ENCODE measurements at regions not wholly inside any gene's neighbourhood (a gene's known extent, or its start where the extent isn't known, plus 50 kb on each side); places are given as distances from the start of the nearest gene placed in this dataset.

DNA sequence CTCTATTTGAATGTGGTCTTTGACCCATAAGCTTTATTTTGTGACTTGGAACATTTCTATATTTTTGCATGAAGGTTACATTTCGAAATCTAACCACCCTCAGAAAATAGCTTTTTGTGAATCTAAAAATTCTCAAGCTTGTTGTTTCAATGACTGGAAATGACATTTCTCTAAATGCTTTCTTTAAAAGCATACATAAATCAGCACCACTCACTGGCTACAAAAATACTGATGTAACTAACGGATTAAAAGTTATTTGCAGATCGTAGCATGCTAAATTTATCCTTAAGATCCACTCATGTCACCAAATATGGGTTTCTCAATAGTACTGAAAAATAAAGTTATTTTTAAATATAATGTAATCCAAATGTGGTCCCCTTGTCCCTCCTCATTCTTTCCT is 55.2 kb upstream of the ACAN start:
- Histone ChIP-seq H3K4me3 (no peak overlapping the region), H3K27me3 (peaks cover 0 to under 1% (median 0%) of the 10 kb centered on the region in 3 donors), H3K4me1 (no peaks in the 10 kb centered on the region), H3K27ac (no peak overlapping the region), H3K9me3 (no peaks in the 10 kb centered on the region), H3K36me3 (no peaks in the 10 kb centered on the region)
- ATAC-seq: no peak
- intact Hi-C loops (cut with DNase I; ENCODE audit: low total_unique reads): no loop called here
- TF ChIP-seq POLR2A (IDR thresholded peaks at IDR 0.05): no peak
- DNase-seq: no peak
- in situ Hi-C loops (cut with MboI; ENCODE audit: low sequenced_read_pairs in 4 of 4): no loop called here

DNA sequence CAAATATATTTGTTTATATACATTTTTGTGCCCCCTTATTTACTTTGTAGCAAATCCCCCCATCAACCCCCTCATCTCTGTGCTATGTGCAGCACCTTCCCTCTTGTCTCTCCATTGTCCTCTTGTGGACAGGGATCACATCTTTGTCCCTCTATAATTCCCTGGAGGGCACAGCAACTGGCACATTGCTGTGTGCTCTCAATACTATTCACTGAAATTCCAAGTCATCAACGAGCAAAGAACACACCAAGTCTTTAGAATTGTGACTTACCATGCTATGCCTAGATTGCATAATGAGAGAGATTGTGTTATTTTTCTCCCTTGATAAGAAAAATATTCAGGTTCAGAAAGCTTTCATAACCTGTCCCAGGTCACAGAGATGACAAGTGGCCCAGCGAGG is 54.6 kb upstream of the ACAN start:
- Histone ChIP-seq H3K27me3 (no peaks in the 10 kb centered on the region), H3K27ac (no peak overlapping the region), H3K4me1 (no peaks in the 10 kb centered on the region), H3K4me3 (no peak overlapping the region), H3K36me3 (no peaks in the 10 kb centered on the region), H3K9me3 (no peaks in the 10 kb centered on the region)
- intact Hi-C loops (cut with DNase I; ENCODE audit: low total_unique reads) (no loop called here), in situ Hi-C loops (cut with MboI; ENCODE audit: low sequenced_read_pairs in 4 of 4) (no loop called here)
- TF ChIP-seq POLR2A (IDR thresholded peaks at IDR 0.05): no peak
- TF ChIP-seq, protein P1, sequence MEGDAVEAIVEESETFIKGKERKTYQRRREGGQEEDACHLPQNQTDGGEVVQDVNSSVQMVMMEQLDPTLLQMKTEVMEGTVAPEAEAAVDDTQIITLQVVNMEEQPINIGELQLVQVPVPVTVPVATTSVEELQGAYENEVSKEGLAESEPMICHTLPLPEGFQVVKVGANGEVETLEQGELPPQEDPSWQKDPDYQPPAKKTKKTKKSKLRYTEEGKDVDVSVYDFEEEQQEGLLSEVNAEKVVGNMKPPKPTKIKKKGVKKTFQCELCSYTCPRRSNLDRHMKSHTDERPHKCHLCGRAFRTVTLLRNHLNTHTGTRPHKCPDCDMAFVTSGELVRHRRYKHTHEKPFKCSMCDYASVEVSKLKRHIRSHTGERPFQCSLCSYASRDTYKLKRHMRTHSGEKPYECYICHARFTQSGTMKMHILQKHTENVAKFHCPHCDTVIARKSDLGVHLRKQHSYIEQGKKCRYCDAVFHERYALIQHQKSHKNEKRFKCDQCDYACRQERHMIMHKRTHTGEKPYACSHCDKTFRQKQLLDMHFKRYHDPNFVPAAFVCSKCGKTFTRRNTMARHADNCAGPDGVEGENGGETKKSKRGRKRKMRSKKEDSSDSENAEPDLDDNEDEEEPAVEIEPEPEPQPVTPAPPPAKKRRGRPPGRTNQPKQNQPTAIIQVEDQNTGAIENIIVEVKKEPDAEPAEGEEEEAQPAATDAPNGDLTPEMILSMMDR (IDR thresholded peaks at IDR 0.05 in 4 of 5, conservative IDR thresholded peaks at IDR 0.05 in 1 of 5): no peak
- ATAC-seq (no peak), DNase-seq (no peak)

DNA sequence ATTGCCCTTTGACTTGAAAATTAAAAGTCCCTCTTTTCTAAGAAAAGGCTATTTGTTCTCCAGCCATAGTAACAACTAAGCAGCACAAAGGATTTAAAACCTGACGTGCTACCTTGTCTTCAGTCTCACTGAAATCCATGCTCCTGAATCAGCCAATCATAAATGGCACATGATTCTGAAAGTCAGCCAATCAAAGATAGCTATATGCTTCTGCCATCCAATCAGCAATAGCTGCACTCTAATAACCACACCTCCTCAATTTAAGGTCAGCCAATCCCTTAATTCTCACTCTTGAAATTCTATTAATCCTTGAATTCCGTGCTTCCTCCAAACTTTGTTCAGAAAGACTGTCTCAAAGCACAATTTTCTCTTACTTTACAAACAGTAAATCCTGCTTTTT is 53.5 kb upstream of the ACAN start:
- no peaks in the 10 kb centered on the region for H3K4me1 ChIP-seq

DNA sequence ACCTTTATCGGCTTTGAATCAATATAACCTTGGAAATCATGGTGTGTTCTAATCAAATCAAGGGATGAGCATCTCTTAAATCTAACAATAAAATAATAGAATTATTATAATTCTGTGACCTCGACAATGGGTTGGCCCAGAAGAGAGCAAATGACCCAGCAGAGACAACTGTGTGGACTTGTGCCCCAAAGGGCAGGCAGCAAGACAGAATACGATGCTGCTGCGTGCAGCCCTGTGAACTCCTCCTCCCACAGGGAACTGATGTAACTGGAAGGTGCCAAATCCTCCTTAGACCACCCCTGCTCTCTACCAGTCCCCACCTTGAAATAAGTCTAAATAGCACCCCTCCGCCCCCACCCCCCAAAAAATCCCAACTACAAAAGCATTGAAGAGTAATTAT is 50.7 kb upstream of the ACAN start:
- Histone ChIP-seq H3K36me3 (no peaks in the 10 kb centered on the region), H3K27me3 (no peaks in the 10 kb centered on the region), H3K27ac (no peak overlapping the region), H3K4me3 (no peak overlapping the region), H3K9me3 (no peaks in the 10 kb centered on the region), H3K4me1 (no peaks in the 10 kb centered on the region)
- no peak for ATAC-seq
- in situ Hi-C loops (cut with MboI; ENCODE audit: low sequenced_read_pairs in 4 of 4) (no loop called here), intact Hi-C loops (cut with DNase I; ENCODE audit: low total_unique reads) (no loop called here)
- no peak for TF ChIP-seq POLR2A (IDR thresholded peaks at IDR 0.05)
- TF ChIP-seq, protein P1 (IDR thresholded peaks at IDR 0.05 in 4 of 5, conservative IDR thresholded peaks at IDR 0.05 in 1 of 5): no peak
- DNase-seq: no peak

More for the DNA sequence above, 53.5 kb upstream of the ACAN start:
- DNase-seq (no peak), ATAC-seq (no peak)
- H3K9me3 ChIP-seq: no peaks in the 10 kb centered on the region
- no peak for TF ChIP-seq POLR2A (IDR thresholded peaks at IDR 0.05)
- TF ChIP-seq, protein P1 (IDR thresholded peaks at IDR 0.05 in 4 of 5, conservative IDR thresholded peaks at IDR 0.05 in 1 of 5): no peak
- intact Hi-C loops (cut with DNase I; ENCODE audit: low total_unique reads): no loop called here
- H3K36me3 ChIP-seq: no peaks in the 10 kb centered on the region
- no peak overlapping the region for H3K27ac ChIP-seq
- H3K4me3 ChIP-seq: no peak overlapping the region
- in situ Hi-C loops (cut with MboI; ENCODE audit: low sequenced_read_pairs in 4 of 4): no loop called here
- no peaks in the 10 kb centered on the region for H3K27me3 ChIP-seq

DNA sequence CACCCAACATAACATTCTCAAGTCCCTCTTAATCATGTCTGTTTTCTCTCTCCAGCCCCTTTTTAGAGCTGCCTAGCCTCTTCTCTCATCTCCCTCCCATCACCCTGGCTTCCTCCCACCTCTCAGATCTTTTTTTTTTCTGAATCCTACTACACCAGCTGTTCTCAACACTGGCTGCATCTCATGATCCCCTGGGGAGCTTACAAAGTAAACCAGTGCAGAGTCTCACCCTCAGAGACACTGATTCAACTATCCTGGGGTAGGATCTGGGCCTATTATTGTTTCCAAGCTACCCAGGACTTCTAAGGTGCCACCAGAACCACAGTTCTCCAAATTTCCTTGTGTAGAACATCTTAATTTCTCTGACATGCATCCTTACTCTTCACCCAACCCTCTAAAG is 50.3 kb upstream of the ACAN start:
- DNase-seq: no peak
- Histone ChIP-seq H3K4me1 (no peaks in the 10 kb centered on the region), H3K27me3 (no peaks in the 10 kb centered on the region), H3K36me3 (no peaks in the 10 kb centered on the region), H3K27ac (no peak overlapping the region), H3K9me3 (no peaks in the 10 kb centered on the region), H3K4me3 (no peak overlapping the region)
- in situ Hi-C loops (cut with MboI; ENCODE audit: low sequenced_read_pairs in 4 of 4) (no loop called here), intact Hi-C loops (cut with DNase I; ENCODE audit: low total_unique reads) (no loop called here)
- TF ChIP-seq, protein P1 (IDR thresholded peaks at IDR 0.05 in 4 of 5, conservative IDR thresholded peaks at IDR 0.05 in 1 of 5): no peak
- TF ChIP-seq POLR2A (IDR thresholded peaks at IDR 0.05): no peak
- no peak for ATAC-seq

Measured in gastrocnemius medialis (tissue), 4 donors.